NT2/D1 (cell line): ENCODE measurements at regions not wholly inside any gene's neighbourhood (a gene's known extent, or its start where the extent isn't known, plus 50 kb on each side); places are given as distances from the start of the nearest gene placed in this dataset.

ENCODE experiments used
- SUZ12 ChIP-seq: IDR thresholded peaks from 2 replicates; pipeline ENCODE4 v1.6.1; 2011; ENCODE audit not compliant: insufficient read length, insufficient read depth; ENCODE audit errors: extremely low read depth
- YY1 ChIP-seq: IDR thresholded peaks from 2 replicates; pipeline ENCODE4 v1.6.1; 2011; ENCODE audit not compliant: insufficient read length, insufficient read depth
- ZNF274 ChIP-seq: IDR thresholded peaks from 2 replicates; pipeline ENCODE4 v1.6.1; 2011; ENCODE audit warnings: mild to moderate bottlenecking, low read depth, low read length

GRCh38 chr5:82832445-82832844 is 244.7 kb downstream of the TMEM167A start:
- TF ChIP-seq ZNF274 = no peak
- TF ChIP-seq YY1 = no peak
- no peak for TF ChIP-seq SUZ12
